ENCODE measurements at regions not wholly inside any gene's neighbourhood (a gene's known extent, or its start where the extent isn't known, plus 50 kb on each side); places are given as distances from the start of the nearest gene placed in this dataset.

GRCh38 chr16:80367037-80367658, 173.6 kb upstream of the DYNLRB2 start:
- no peak overlapping the region for H3K27ac ChIP-seq
- no peaks in the 10 kb centered on the region for H3K4me1 ChIP-seq (replicated peaks in 1 of 2)
- no peak for DNase-seq
- intact Hi-C loops (cut with DNase I): no loop called here
- H3K9me3 ChIP-seq (replicated peaks in 1 of 3): no peaks in the 10 kb centered on the region
- no peaks in the 10 kb centered on the region for H3K27me3 ChIP-seq
- 70 to 84% (median 75%) methylated on average over 2 of the region's 2 CpGs for WGBS, 4 donors
- TF ChIP-seq POLR2A (IDR thresholded peaks at IDR 0.05) (no peak), CTCF (IDR thresholded peaks at IDR 0.05) (no peak)
- H3K36me3 ChIP-seq (replicated peaks in 1 of 2): no peaks in the 10 kb centered on the region
- no peak overlapping the region for H3K4me3 ChIP-seq

GRCh38 chr16:80366023-80366422, 174.8 kb upstream of the DYNLRB2 start:
- Histone ChIP-seq H3K27me3 (no peaks in the 10 kb centered on the region), H3K9me3 (replicated peaks in 1 of 3) (no peaks in the 10 kb centered on the region), H3K27ac (no peak overlapping the region), H3K4me3 (no peak overlapping the region), H3K4me1 (replicated peaks in 1 of 2) (no peaks in the 10 kb centered on the region), H3K36me3 (replicated peaks in 1 of 2) (no peaks in the 10 kb centered on the region)
- WGBS, 4 donors: 73 to 79% (median 77%) methylated on average over 10 of the region's 10 CpGs
- TF ChIP-seq POLR2A (IDR thresholded peaks at IDR 0.05) (no peak), CTCF (IDR thresholded peaks at IDR 0.05) (no peak)
- no peak for DNase-seq
- intact Hi-C loops (cut with DNase I): no loop called here

GRCh38 chr16:80362816-80363215, 178.0 kb upstream of the DYNLRB2 start:
- no peak for DNase-seq
- Histone ChIP-seq H3K9me3 (replicated peaks in 1 of 3) (no peaks in the 10 kb centered on the region), H3K4me3 (no peak overlapping the region), H3K36me3 (replicated peaks in 1 of 2) (no peaks in the 10 kb centered on the region), H3K27me3 (no peaks in the 10 kb centered on the region), H3K4me1 (replicated peaks in 1 of 2) (no peaks in the 10 kb centered on the region), H3K27ac (no peak overlapping the region)
- 79 to 93% (median 86%) methylated on average over 3 of the region's 3 CpGs for WGBS, 4 donors
- intact Hi-C loops (cut with DNase I): no loop called here
- no peak for TF ChIP-seq POLR2A (IDR thresholded peaks at IDR 0.05)
- no peak for TF ChIP-seq CTCF (IDR thresholded peaks at IDR 0.05)

GRCh38 chr16:80356365-80356764, 184.4 kb upstream of the DYNLRB2 start:
- Histone ChIP-seq H3K4me1 (replicated peaks in 1 of 2) (no peaks in the 10 kb centered on the region), H3K4me3 (no peak overlapping the region), H3K36me3 (replicated peaks in 1 of 2) (no peaks in the 10 kb centered on the region), H3K27me3 (no peaks in the 10 kb centered on the region), H3K9me3 (replicated peaks in 1 of 3) (no peaks in the 10 kb centered on the region), H3K27ac (no peak overlapping the region)
- 83 to 94% (median 87%) methylated on average over 9 of the region's 9 CpGs for WGBS, 4 donors
- intact Hi-C loops (cut with DNase I): no loop called here
- DNase-seq: no peak
- TF ChIP-seq CTCF (IDR thresholded peaks at IDR 0.05) (no peak), POLR2A (IDR thresholded peaks at IDR 0.05) (no peak)
